PC-9 (cell line): ENCODE measurements at regions not wholly inside any gene's neighbourhood (a gene's known extent, or its start where the extent isn't known, plus 50 kb on each side); places are given as distances from the start of the nearest gene placed in this dataset.
"Not testable (repeated sequence)": the region's sequence is repeated elsewhere in the genome, so short reads cannot be mapped to it uniquely, and the experiment has no call there.

Source experiments
- BruUV-seq: library from RNA; stranded (reverse); fragments of 400-500 nt; replicated peaks from 2 replicates; lab custom pipeline; 2021; lab: Mats Ljungman, UMichigan
- CTCF ChIA-PET: fragments of 300-600 bp; sonication (Branson Sonifier 250); formaldehyde crosslinking; loops from one replicate; lab custom pipeline; 2022; ENCODE audit warnings: antibody characterized with exemption; lab: Charles Lee
- POLR2A ChIA-PET: fragments of 300-600 bp; sonication (Branson Sonifier 250); formaldehyde crosslinking; loops from one replicate; lab custom pipeline; 2022; ENCODE audit warnings: antibody characterized with exemption; ENCODE audit not compliant: unreplicated experiment; lab: Charles Lee
- DNase-seq, 2 experiments: peaks; one replicate each; pipeline versions ENCODE4 v3.0.0 to v3.0.0-alpha.2; 2015 to 2022; ENCODE audit warnings: mixed read lengths in 1 of 2
- H2AFZ ChIP-seq: fragments of 200-600 bp; sonication (generic); 2 replicates; pipeline ENCODE4 v1.8.1; 2017; ENCODE audit warnings: antibody characterized with exemption
- H3F3A ChIP-seq: fragments of 200-600 bp; sonication (generic); 2 replicates; pipeline ENCODE4 v1.8.1; 2017; ENCODE audit warnings: antibody characterized with exemption, mild to moderate bottlenecking, low read depth; ENCODE audit not compliant: insufficient read depth
- H3K27ac ChIP-seq: fragments of 200-600 bp; sonication (generic); 2 replicates; pipeline ENCODE4 v1.6.1; 2016; ENCODE audit warnings: mixed run types
- H3K27me3 ChIP-seq: fragments of 200-600 bp; sonication (generic); 2 replicates; pipeline ENCODE4 v1.6.1; 2016; ENCODE audit warnings: low read depth, mixed run types; ENCODE audit not compliant: insufficient read depth
- H3K36me3 ChIP-seq: fragments of 200-600 bp; sonication (generic); 2 replicates; pipeline ENCODE4 v1.6.1; 2016; ENCODE audit warnings: low read depth, mixed run types
- H3K4me1 ChIP-seq: fragments of 200-600 bp; sonication (generic); replicated peaks from 2 replicates; pipeline ENCODE4 v1.6.1; 2016; ENCODE audit warnings: mixed run types; ENCODE audit not compliant: insufficient read depth
- H3K4me2 ChIP-seq: fragments of 200-600 bp; sonication (generic); 2 replicates; pipeline ENCODE4 v1.6.1; 2017; ENCODE audit warnings: mixed run types
- H3K4me3 ChIP-seq: fragments of 200-600 bp; sonication (generic); 2 replicates; pipeline ENCODE4 v1.6.1; 2016; ENCODE audit warnings: mixed run types
- H3K79me2 ChIP-seq: fragments of 200-600 bp; sonication (generic); 2 replicates; pipeline ENCODE4 v1.6.1; 2017; ENCODE audit warnings: low read depth, mixed run types
- H3K9me2 ChIP-seq: fragments of 200-600 bp; sonication (generic); 2 replicates; pipeline ENCODE4 v1.8.1; 2017; ENCODE audit warnings: mild to moderate bottlenecking; ENCODE audit not compliant: insufficient read depth
- H3K9me3 ChIP-seq: fragments of 200-600 bp; sonication (generic); 2 replicates; pipeline ENCODE4 v1.8.1; 2016; ENCODE audit warnings: low read depth; ENCODE audit not compliant: insufficient read depth
- H4K20me1 ChIP-seq: fragments of 200-600 bp; sonication (generic); 2 replicates; pipeline ENCODE4 v1.8.1; 2017; ENCODE audit not compliant: insufficient read depth
- EZH2 ChIP-seq: fragments of 200-600 bp; sonication (generic); IDR thresholded peaks from 2 replicates; pipeline ENCODE4 v1.8.0; 2017; ENCODE audit warnings: antibody characterized with exemption, low read depth
- intact Hi-C: fragments of 100-400 bp; cut with micrococcal nuclease; formaldehyde crosslinking; loops from one replicate; pipeline ENCODE4 v1.10.0; 2022; ENCODE audit not compliant: unreplicated experiment
- TF ChIP-seq, protein P1 (sequence below): fragments of 200-600 bp; sonication (generic); conservative IDR thresholded peaks from 2 replicates; pipeline ENCODE4 v1.6.1; 2017; ENCODE audit warnings: mixed run types, antibody characterized with exemption, mild to moderate bottlenecking, moderate library complexity

DNA sequence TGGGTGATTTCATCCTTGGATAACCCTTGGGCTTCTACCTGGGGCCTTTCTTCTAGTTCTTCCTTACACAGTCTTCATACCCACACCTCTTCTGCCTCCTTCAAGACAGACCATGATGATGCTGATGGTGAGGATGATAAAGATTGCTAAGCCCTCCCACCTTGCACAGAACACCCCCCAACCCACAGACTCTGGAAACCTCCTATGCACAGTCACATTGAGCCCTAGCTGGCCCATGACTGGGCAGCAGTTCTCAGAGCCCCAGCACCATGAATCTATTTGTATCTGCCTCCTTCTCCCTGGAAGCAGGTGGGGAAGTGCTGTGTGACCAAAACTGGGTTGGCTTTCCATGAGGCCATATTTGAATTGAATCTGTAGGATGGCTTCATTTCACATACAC is 99.8 kb downstream of the EN1 start:
- ChIA-PET CTCF (no interaction called here), POLR2A (no interaction called here)
- Histone ChIP-seq H3K36me3 (no peaks in the 10 kb centered on the region), H3K27ac (no peak overlapping the region), H3K9me2 (no peaks in the 10 kb centered on the region), H3F3A (no peaks in the 10 kb centered on the region), H3K9me3 (peaks cover 22% of the 10 kb centered on the region), H3K4me1 (no peaks in the 10 kb centered on the region), H3K4me3 (no peak overlapping the region), H3K79me2 (no peaks in the 10 kb centered on the region), H4K20me1 (no peaks in the 10 kb centered on the region), H2AFZ (no peak overlapping the region), H3K27me3 (peaks cover 31% of the 10 kb centered on the region), H3K4me2 (no peak overlapping the region)
- BruUV-seq, result no TSS peak
- DNase-seq, result no peak
- TF ChIP-seq EZH2, result no peak
- intact Hi-C loops, result no loop called here

DNA sequence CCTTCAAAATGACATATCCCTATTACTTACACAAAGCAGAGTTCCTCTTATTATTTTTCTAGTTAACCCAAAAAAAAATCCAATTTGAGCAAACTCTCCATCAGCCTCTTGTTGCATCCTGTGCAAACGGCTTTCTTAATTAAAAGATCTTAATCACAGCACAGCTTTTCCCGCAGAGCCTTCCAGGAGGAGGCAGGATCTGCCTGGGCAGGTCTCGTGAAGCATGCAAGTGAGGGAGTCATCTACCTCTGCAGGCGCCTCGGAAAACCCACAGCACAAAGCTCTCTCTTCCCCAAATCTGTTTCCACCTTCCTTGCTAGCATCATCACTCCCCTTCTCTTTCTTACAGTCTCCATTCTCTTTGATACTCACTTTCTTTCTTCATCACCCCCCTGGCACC is 100.4 kb downstream of the EN1 start:
- no peaks in the 10 kb centered on the region for H4K20me1 ChIP-seq
- H3K36me3 ChIP-seq, result no peaks in the 10 kb centered on the region
- H3K79me2 ChIP-seq, result no peaks in the 10 kb centered on the region
- no peak overlapping the region for H3K27ac ChIP-seq
- no peak for TF ChIP-seq EZH2
- TF ChIP-seq, protein P1, sequence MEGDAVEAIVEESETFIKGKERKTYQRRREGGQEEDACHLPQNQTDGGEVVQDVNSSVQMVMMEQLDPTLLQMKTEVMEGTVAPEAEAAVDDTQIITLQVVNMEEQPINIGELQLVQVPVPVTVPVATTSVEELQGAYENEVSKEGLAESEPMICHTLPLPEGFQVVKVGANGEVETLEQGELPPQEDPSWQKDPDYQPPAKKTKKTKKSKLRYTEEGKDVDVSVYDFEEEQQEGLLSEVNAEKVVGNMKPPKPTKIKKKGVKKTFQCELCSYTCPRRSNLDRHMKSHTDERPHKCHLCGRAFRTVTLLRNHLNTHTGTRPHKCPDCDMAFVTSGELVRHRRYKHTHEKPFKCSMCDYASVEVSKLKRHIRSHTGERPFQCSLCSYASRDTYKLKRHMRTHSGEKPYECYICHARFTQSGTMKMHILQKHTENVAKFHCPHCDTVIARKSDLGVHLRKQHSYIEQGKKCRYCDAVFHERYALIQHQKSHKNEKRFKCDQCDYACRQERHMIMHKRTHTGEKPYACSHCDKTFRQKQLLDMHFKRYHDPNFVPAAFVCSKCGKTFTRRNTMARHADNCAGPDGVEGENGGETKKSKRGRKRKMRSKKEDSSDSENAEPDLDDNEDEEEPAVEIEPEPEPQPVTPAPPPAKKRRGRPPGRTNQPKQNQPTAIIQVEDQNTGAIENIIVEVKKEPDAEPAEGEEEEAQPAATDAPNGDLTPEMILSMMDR, result no peak
- H3K9me3 ChIP-seq, result peaks cover 22% of the 10 kb centered on the region
- no peak overlapping the region for H3K4me2 ChIP-seq
- BruUV-seq, result no TSS peak
- intact Hi-C loops, result no loop called here
- DNase-seq, result no peak
- no peaks in the 10 kb centered on the region for H3K9me2 ChIP-seq
- H3K4me1 ChIP-seq, result no peaks in the 10 kb centered on the region
- ChIA-PET POLR2A (no interaction called here), CTCF (no interaction called here)
- no peak overlapping the region for H2AFZ ChIP-seq
- no peaks in the 10 kb centered on the region for H3F3A ChIP-seq
- H3K27me3 ChIP-seq, result peaks cover 31% of the 10 kb centered on the region
- no peak overlapping the region for H3K4me3 ChIP-seq

DNA sequence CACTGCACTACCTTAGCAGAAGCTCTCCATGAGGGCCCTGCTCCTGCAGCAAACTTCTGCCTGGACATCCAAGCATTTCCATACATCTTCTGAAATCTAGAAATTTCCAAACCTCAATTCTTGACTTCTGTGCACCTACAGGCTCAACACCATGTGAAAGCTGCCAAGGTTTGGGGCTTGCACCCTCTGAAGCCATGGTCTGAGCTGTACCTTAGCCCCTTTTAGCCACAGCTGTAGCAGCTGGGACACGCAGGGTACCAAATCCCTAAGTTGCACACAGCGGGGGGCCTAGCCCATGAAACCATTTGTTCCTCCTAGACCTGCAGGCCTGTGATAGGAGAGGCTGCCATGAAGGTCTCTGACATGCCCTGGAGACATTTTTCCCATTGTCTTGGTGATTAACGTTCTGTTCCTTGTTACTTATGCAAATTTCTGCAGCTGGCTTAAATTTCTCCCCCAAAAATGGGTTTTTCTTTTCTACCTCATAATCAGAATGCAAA is 102.7 kb downstream of the EN1 start:
- CTCF ChIA-PET, POLR2A ChIA-PET, H4K20me1 ChIP-seq, DNase-seq, H3K79me2 ChIP-seq, intact Hi-C loops, H3K4me3 ChIP-seq, H3K4me2 ChIP-seq, BruUV-seq, H3K4me1 ChIP-seq, H3F3A ChIP-seq, H3K27ac ChIP-seq, H3K36me3 ChIP-seq, H2AFZ ChIP-seq, H3K9me2 ChIP-seq: not testable (repeated sequence)
- Histone ChIP-seq H3K9me3 (peaks cover 18% of the 10 kb centered on the region; the same call in 1 of the 2 replicates), H3K27me3 (peaks cover 31% of the 10 kb centered on the region)

DNA sequence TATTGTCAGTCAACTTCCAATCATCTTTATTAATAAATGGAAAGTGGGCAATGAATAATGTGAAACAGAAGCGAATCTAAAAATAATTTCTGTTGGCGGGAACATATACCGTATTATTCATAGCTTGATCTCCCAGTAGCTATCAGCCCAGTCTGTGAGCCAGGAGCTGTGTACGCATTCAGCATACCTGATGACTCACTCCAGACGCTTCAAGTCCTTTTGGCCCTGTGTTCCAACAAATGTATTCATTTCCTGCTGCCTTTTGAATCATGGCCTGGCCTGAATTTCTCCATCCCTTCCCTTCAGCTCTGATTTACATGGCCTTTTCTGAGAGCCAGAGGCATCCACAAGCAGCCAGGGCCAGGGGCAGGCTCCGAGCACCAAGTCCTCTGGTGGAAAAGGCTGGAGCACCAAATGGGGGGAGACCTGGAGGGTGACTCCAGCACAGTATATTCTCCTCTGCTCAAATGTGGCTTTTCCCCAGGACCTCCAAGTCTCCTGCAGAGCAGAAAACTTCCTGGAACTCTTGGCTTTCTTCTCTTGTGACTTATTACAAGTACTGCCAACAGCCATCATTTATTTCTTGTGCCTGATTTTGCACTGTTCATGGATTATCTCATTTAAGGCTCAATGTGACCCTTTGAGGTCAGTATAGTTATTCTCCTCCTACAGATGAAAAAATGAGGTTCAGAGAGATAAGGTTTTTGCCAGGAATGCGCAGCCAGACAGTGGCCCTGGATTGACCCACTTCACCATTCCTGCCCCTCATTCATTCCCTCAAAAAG is 108.7 kb downstream of the EN1 start:
- POLR2A ChIA-PET, result no interaction called here

More for the DNA sequence above, 108.7 kb downstream of the EN1 start:
- Histone ChIP-seq H3K36me3 (no peaks in the 10 kb centered on the region), H2AFZ (peak overlapping the region; percentile 24; the same call in 1 of the 2 replicates), H3K27ac (peak overlapping the region; percentile 34), H4K20me1 (no peaks in the 10 kb centered on the region), H3F3A (0 out of 2 replicates have a peak, but pooled peaks cover 5% of the 10 kb centered on the region), H3K4me3 (no peak overlapping the region), H3K27me3 (no peaks in the 10 kb centered on the region), H3K9me2 (no peaks in the 10 kb centered on the region), H3K4me2 (peak overlapping the region; percentile 39), H3K4me1 (peaks cover 14% of the 10 kb centered on the region), H3K79me2 (no peaks in the 10 kb centered on the region), H3K9me3 (no peaks in the 10 kb centered on the region)
- intact Hi-C loops, result no loop called here
- BruUV-seq, result no TSS peak
- CTCF ChIA-PET, result interaction anchor here (0.8 kb wide), 1 partner anchor 469 kb away, joined by 3 read pairs; no protein-coding TSS in a partner anchor
- no peak for TF ChIP-seq EZH2
- TF ChIP-seq, protein P1, result no peak
- peak; percentile 15 to 82 for DNase-seq
